ENCODE measurements at regions not wholly inside any gene's neighbourhood (a gene's known extent, or its start where the extent isn't known, plus 50 kb on each side); places are given as distances from the start of the nearest gene placed in this dataset.

GRCh38 chr7:115387137-115387536 lies 465.2 kb downstream of the MDFIC start:
- no peak overlapping the region for H2BK15ac ChIP-seq (ENCODE audit: low read depth, low read length)
- H3K4me1 ChIP-seq (ENCODE audit: control insufficient read depth, insufficient read depth, low read length), result no peaks in the 10 kb centered on the region
- H4K20me1 ChIP-seq (ENCODE audit: insufficient read depth, low read length), result no peaks in the 10 kb centered on the region
- H3K56ac ChIP-seq (ENCODE audit: extremely low read depth, insufficient read depth, low read length), result no peak overlapping the region
- no peak overlapping the region for H3K27ac ChIP-seq (ENCODE audit: insufficient read depth, low read length)
- H4K8ac ChIP-seq (ENCODE audit: low read depth in 2 of 2, low read length in 2 of 2), result no peak overlapping the region
- POLR2A ChIA-PET (ENCODE audit: unreplicated experiment), result no interaction called here
- intact Hi-C loops (cut with micrococcal nuclease) (no loop called here), dilution Hi-C loops (cut with HindIII; ENCODE audit: low sequenced_read_pairs, unreplicated experiment) (no loop called here), in situ Hi-C loops (cut with MboI; ENCODE audit: low sequenced_read_pairs) (no loop called here)
- DNase-seq, result no peak
- H3K4me3 ChIP-seq (ENCODE audit: insufficient read depth, low read depth, low read length), result no peak overlapping the region
- no peak overlapping the region for H3K4me2 ChIP-seq (ENCODE audit: low read depth, low read length)
- H3K14ac ChIP-seq (replicated peaks; ENCODE audit: low read depth, low read length), result no peak overlapping the region
- H3K9ac ChIP-seq (ENCODE audit: low read depth, low read length), result no peak overlapping the region
- H2BK20ac ChIP-seq (ENCODE audit: low read depth, low read length), result no peak overlapping the region
- H3K9me3 ChIP-seq (ENCODE audit: control insufficient read depth, insufficient read depth, low read length), result no peaks in the 10 kb centered on the region
- no peak overlapping the region for H2AK5ac ChIP-seq (ENCODE audit: low read depth, low read length)
- CTCF ChIA-PET, result interaction anchor here (0.6 kb wide), 1 partner anchor 1374 kb away, joined by 3 read pairs; no protein-coding TSS in a partner anchor
- no peaks in the 10 kb centered on the region for H3K9me1 ChIP-seq (ENCODE audit: insufficient read depth, low read length)
- no peak overlapping the region for H2BK120ac ChIP-seq (ENCODE audit: low read depth, low read length)
- TF ChIP-seq CTCF (conservative IDR thresholded peaks at IDR 0.05; ENCODE audit: low read depth, low read length), result no peak
- TF ChIP-seq RAD21 (IDR thresholded peaks at IDR 0.05; ENCODE audit: low read length), result no peak
- TF ChIP-seq MAFK (IDR thresholded peaks at IDR 0.05; ENCODE audit: low read depth, low read length), result no peak
- TF ChIP-seq USF2 (IDR thresholded peaks at IDR 0.05; ENCODE audit: low read depth, low read length), result no peak
- no peak for TF ChIP-seq SMC3 (IDR thresholded peaks at IDR 0.05; ENCODE audit: low read depth, low read length)
- no peak for TF ChIP-seq RCOR1 (IDR thresholded peaks at IDR 0.05; ENCODE audit: insufficient replicate concordance, low read length)
- H4K5ac ChIP-seq (ENCODE audit: low read depth, low read length), result no peak overlapping the region
- no TSS peak for BruUV-seq (replicated peaks)
- H3K79me1 ChIP-seq (ENCODE audit: low read depth in 1 of 2, low read length in 2 of 2), result no peaks in the 10 kb centered on the region
- H3K27me3 ChIP-seq (ENCODE audit: control insufficient read depth, insufficient read depth, low read length), result no peaks in the 10 kb centered on the region
- no peak overlapping the region for H4K91ac ChIP-seq (ENCODE audit: insufficient read depth, low read depth, low read length)
- no peak overlapping the region for H2AFZ ChIP-seq (replicated peaks; ENCODE audit: low read length, poor library complexity)
- H3K23ac ChIP-seq (ENCODE audit: low read depth, low read length), result no peak overlapping the region
- H2AK9ac ChIP-seq (replicated peaks; ENCODE audit: low read depth, low read length, poor library complexity), result no peak overlapping the region
- no peak for ATAC-seq (ENCODE audit: low read depth)
- no peak overlapping the region for H2BK5ac ChIP-seq (ENCODE audit: low read depth, low read length, poor library complexity, severe bottlenecking)
- H3K18ac ChIP-seq (ENCODE audit: low read depth, low read length), result no peak overlapping the region
- no peak overlapping the region for H3K4ac ChIP-seq (ENCODE audit: low read depth, low read length)
- H3K36me3 ChIP-seq (ENCODE audit: control insufficient read depth, insufficient read depth, low read length), result no peaks in the 10 kb centered on the region
